Mucosa of descending colon (tissue), 3 donors: ENCODE measurements at regions not wholly inside any gene's neighbourhood (a gene's known extent, or its start where the extent isn't known, plus 50 kb on each side); places are given as distances from the start of the nearest gene placed in this dataset.

ENCODE experiments used
- ATAC-seq: fragments of 200-7000 bp; cut with Tn5 transposase; one replicate; pipeline ENCODE4 v1.9.1; 2020; ENCODE audit warnings: mild to moderate bottlenecking, moderate library complexity
- DNase-seq, 3 donors: peaks; one replicate each; pipeline ENCODE4 v3.0.0-alpha.2; 2020
- H3K36me3 ChIP-seq: fragments of 200-600 bp; one replicate; pipeline ENCODE4 v1.8.0; 2021; ENCODE audit warnings: low read depth, mild to moderate bottlenecking
- H3K4me1 ChIP-seq: fragments of 200-600 bp; one replicate; pipeline ENCODE4 v1.8.0; 2021; ENCODE audit warnings: low read depth, mild to moderate bottlenecking
- H3K4me3 ChIP-seq: fragments of 200-600 bp; one replicate; pipeline ENCODE4 v1.8.0; 2021; ENCODE audit warnings: mild to moderate bottlenecking
- H3K9me3 ChIP-seq: fragments of 200-600 bp; one replicate; pipeline ENCODE4 v1.8.0; 2021; ENCODE audit warnings: mild to moderate bottlenecking
- CTCF ChIP-seq: fragments of 200-600 bp; IDR thresholded peaks from one replicate; pipeline ENCODE4 v1.8.0; 2022; ENCODE audit warnings: antibody characterized with exemption, mild to moderate bottlenecking
- intact Hi-C, 2 donors: fragments of 100-400 bp; cut with DNase I in 1 of 2; cut with micrococcal nuclease in 1 of 2; formaldehyde crosslinking; loops; one replicate each; pipeline versions ENCODE4 v1.11.0 to v1.11.1; 2022; cut with DNase I, micrococcal nuclease
- donor health status: DM: no; HTN: no; CAD: no; lungs with moderate emphysema.
- donor health status: DM: no; HTN: no; CAD: no.
- donor health status: DM: no; HTN: yes; CAD: no.

- ATAC-seq (no peak), DNase-seq (no peak)
- TF ChIP-seq CTCF: no peak
- intact Hi-C loops: no loop called here
- H3K4me3 ChIP-seq: no peak overlapping the region
- H3K9me3 ChIP-seq: no peaks in the 10 kb centered on the region
- no peaks in the 10 kb centered on the region for H3K4me1 ChIP-seq
- no peaks in the 10 kb centered on the region for H3K36me3 ChIP-seq
Measured at GRCh38 chr16:51757505-51757904, 606.4 kb upstream of the SALL1 start.

GRCh38 chr16:51757124-51757470 is 606.0 kb upstream of the SALL1 start:
- Histone ChIP-seq H3K4me3 (no peak overlapping the region), H3K9me3 (no peaks in the 10 kb centered on the region), H3K36me3 (no peaks in the 10 kb centered on the region), H3K4me1 (no peaks in the 10 kb centered on the region)
- intact Hi-C loops: no loop called here
- no peak for TF ChIP-seq CTCF
- no peak for DNase-seq
- ATAC-seq: no peak

- TF ChIP-seq CTCF: no peak
- no peak for ATAC-seq
- Histone ChIP-seq H3K4me3 (no peak overlapping the region), H3K4me1 (no peaks in the 10 kb centered on the region), H3K9me3 (no peaks in the 10 kb centered on the region), H3K36me3 (no peaks in the 10 kb centered on the region)
- intact Hi-C loops: no loop called here
- no peak for DNase-seq
Measured at GRCh38 chr16:51756447-51757123, 605.5 kb upstream of the SALL1 start.

GRCh38 chr16:51755577-51756355 is 604.7 kb upstream of the SALL1 start:
- no peak overlapping the region for H3K4me3 ChIP-seq
- no peaks in the 10 kb centered on the region for H3K36me3 ChIP-seq
- no peaks in the 10 kb centered on the region for H3K9me3 ChIP-seq
- no peak for TF ChIP-seq CTCF
- intact Hi-C loops: no loop called here
- DNase-seq: no peak
- no peak for ATAC-seq
- H3K4me1 ChIP-seq: no peaks in the 10 kb centered on the region

- DNase-seq: no peak
- H3K4me3 ChIP-seq: no peak overlapping the region
- H3K9me3 ChIP-seq: no peaks in the 10 kb centered on the region
- no peak for ATAC-seq
- no peak for TF ChIP-seq CTCF
- H3K4me1 ChIP-seq: no peaks in the 10 kb centered on the region
- intact Hi-C loops: no loop called here
- H3K36me3 ChIP-seq: no peaks in the 10 kb centered on the region
Measured at GRCh38 chr16:51755039-51755501, 604.0 kb upstream of the SALL1 start.
